ENCODE measurements at regions not wholly inside any gene's neighbourhood (a gene's known extent, or its start where the extent isn't known, plus 50 kb on each side); places are given as distances from the start of the nearest gene placed in this dataset.

- H3K4me1 ChIP-seq (ENCODE audit: control insufficient read depth in 1 of 2, insufficient read depth in 2 of 2, low read length in 2 of 2): peaks cover 6 to 20% of the 10 kb centered on the region in 2 experiments
- H3K9ac ChIP-seq (ENCODE audit: low read length): no peak overlapping the region
- H3K36me3 ChIP-seq (ENCODE audit: control insufficient read depth in 1 of 2, insufficient read depth in 2 of 2, low read length in 2 of 2): no peaks in the 10 kb centered on the region
- ChIA-PET CTCF (interaction anchor here (3.5 kb wide), 1 partner anchor 244 kb away, joined by 12 read pairs; no protein-coding TSS in a partner anchor), POLR2A (no interaction called here), RAD21 (ENCODE audit: low non-redundant PET in 1 of 2, low total read pairs in 2 of 2, uncharacterized antibody in 2 of 2, unreplicated experiment in 2 of 2) (no interaction called here)
- H3K9me2 ChIP-seq (ENCODE audit: insufficient read depth): no peaks in the 10 kb centered on the region
- ATAC-seq (no peak), DNase-seq (ENCODE audit: low read depth, low spot score) (no peak)
- H3K9me3 ChIP-seq (ENCODE audit: control insufficient read depth in 1 of 2, insufficient read depth in 1 of 2, low read depth in 1 of 2, low read length in 2 of 2): no peaks in the 10 kb centered on the region
- H3K4me2 ChIP-seq (ENCODE audit: low read length): no peak overlapping the region
- intact Hi-C loops (cut with micrococcal nuclease): no loop called here
- H2AFZ ChIP-seq (ENCODE audit: low read depth, low read length, poor library complexity, severe bottlenecking): no peak overlapping the region
- H4K20me1 ChIP-seq (ENCODE audit: insufficient read depth): no peaks in the 10 kb centered on the region
- BruUV-seq (replicated peaks): no TSS peak
- H3K79me2 ChIP-seq (ENCODE audit: insufficient read depth, low read length): no peaks in the 10 kb centered on the region
- H3K27me3 ChIP-seq (ENCODE audit: insufficient read depth, low read length): peaks cover 61% of the 10 kb centered on the region
- H3K27ac ChIP-seq (ENCODE audit: low read depth, low read length): no peak overlapping the region
- H3K4me3 ChIP-seq (replicated peaks in 1 of 2; ENCODE audit: low read depth in 1 of 2, low read length in 2 of 2): no peak overlapping the region
- no peak for TF ChIP-seq EZH2 (IDR thresholded peaks at IDR 0.05)
- TF ChIP-seq ATF3 (IDR thresholded peaks at IDR 0.05): no peak
- TF ChIP-seq POLR2AphosphoS5 (IDR thresholded peaks at IDR 0.05; ENCODE audit: low read depth, low read length): no peak
- TF ChIP-seq ZNF274 (IDR thresholded peaks at IDR 0.05; ENCODE audit: low read depth, low read length): no peak
- TF ChIP-seq CBX3 (IDR thresholded peaks at IDR 0.05; ENCODE audit: low read depth): no peak
- TF ChIP-seq TCF7L2 (IDR thresholded peaks at IDR 0.05; ENCODE audit: borderline replicate concordance, extremely low read depth, insufficient read depth, insufficient read length): no peak
- no peak for TF ChIP-seq SRF (IDR thresholded peaks at IDR 0.05; ENCODE audit: low read depth)
- TF ChIP-seq RAD21 (IDR thresholded peaks at IDR 0.05; ENCODE audit: low read depth): no peak
- TF ChIP-seq, protein P1, sequence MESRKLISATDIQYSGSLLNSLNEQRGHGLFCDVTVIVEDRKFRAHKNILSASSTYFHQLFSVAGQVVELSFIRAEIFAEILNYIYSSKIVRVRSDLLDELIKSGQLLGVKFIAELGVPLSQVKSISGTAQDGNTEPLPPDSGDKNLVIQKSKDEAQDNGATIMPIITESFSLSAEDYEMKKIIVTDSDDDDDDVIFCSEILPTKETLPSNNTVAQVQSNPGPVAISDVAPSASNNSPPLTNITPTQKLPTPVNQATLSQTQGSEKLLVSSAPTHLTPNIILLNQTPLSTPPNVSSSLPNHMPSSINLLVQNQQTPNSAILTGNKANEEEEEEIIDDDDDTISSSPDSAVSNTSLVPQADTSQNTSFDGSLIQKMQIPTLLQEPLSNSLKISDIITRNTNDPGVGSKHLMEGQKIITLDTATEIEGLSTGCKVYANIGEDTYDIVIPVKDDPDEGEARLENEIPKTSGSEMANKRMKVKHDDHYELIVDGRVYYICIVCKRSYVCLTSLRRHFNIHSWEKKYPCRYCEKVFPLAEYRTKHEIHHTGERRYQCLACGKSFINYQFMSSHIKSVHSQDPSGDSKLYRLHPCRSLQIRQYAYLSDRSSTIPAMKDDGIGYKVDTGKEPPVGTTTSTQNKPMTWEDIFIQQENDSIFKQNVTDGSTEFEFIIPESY (IDR thresholded peaks at IDR 0.05; ENCODE audit: extremely low read depth, insufficient replicate concordance, low read length): no peak
- no peak for TF ChIP-seq EZH2phosphoT487 (IDR thresholded peaks at IDR 0.05; ENCODE audit: borderline replicate concordance)
- no peak for TF ChIP-seq SIN3A (IDR thresholded peaks at IDR 0.05; ENCODE audit: low read depth)
- no peak for TF ChIP-seq SP1 (IDR thresholded peaks at IDR 0.05; ENCODE audit: low read depth)
- TF ChIP-seq JUND (IDR thresholded peaks at IDR 0.05): no peak
Measured at GRCh38 chr12:4032924-4033615, 159.9 kb upstream of the PARP11 start.

Measured in HCT116 (cell line).